SK-N-SH treated with all-trans-retinoic acid at 6 μM for 48 hours (cell line): ENCODE measurements at regions not wholly inside any gene's neighbourhood (a gene's known extent, or its start where the extent isn't known, plus 50 kb on each side); places are given as distances from the start of the nearest gene placed in this dataset.

Source experiments
- ATAC-seq: fragments of 200-7000 bp; cut with Tn5 transposase; 3 replicates; pipeline ENCODE4 v1.9.1; 2020; ENCODE audit warnings: mild to moderate bottlenecking, moderate library complexity
- ARNTL ChIP-seq: fragments of 450-650 bp; formaldehyde crosslinking; IDR thresholded peaks from 2 replicates; pipeline ENCODE4 v1.5.0; 2020; ENCODE audit warnings: low read depth, mild to moderate bottlenecking, moderate library complexity, borderline replicate concordance
- BACH2 ChIP-seq: fragments of 250-450 bp; sonication (Bioruptor Pico); IDR thresholded peaks from 2 replicates; pipeline ENCODE4 v1.9.0; 2021; ENCODE audit warnings: mild to moderate bottlenecking, borderline replicate concordance
- CREB5 ChIP-seq: fragments of 250-450 bp; sonication (Bioruptor Pico); IDR thresholded peaks from 2 replicates; pipeline ENCODE4 v1.5.1; 2020; ENCODE audit warnings: low read depth, mild to moderate bottlenecking, moderate library complexity
- CSDC2 ChIP-seq: fragments of 250-450 bp; sonication (Bioruptor Pico); IDR thresholded peaks from 2 replicates; pipeline ENCODE4 v1.5.0; 2020; ENCODE audit warnings: mild to moderate bottlenecking, moderate library complexity
- ESRRG ChIP-seq: fragments of 250-450 bp; sonication (Bioruptor Pico); IDR thresholded peaks from 2 replicates; pipeline ENCODE4 v1.6.1; 2021; ENCODE audit warnings: mild to moderate bottlenecking
- GLIS3 ChIP-seq: fragments of 250-450 bp; sonication (Bioruptor Pico); IDR thresholded peaks from 2 replicates; pipeline ENCODE4 v1.5.0; 2020; ENCODE audit warnings: mild to moderate bottlenecking, moderate library complexity
- OSR1 ChIP-seq: fragments of 250-450 bp; sonication (Bioruptor Pico); IDR thresholded peaks from 2 replicates; pipeline ENCODE4 v1.8.0; 2022; ENCODE audit warnings: moderate library complexity, mild to moderate bottlenecking, inconsistent platforms
- PPARA ChIP-seq: fragments of 250-450 bp; sonication (Bioruptor Pico); IDR thresholded peaks from 2 replicates; pipeline ENCODE4 v1.5.0; 2020; ENCODE audit warnings: mild to moderate bottlenecking, borderline replicate concordance
- RARB ChIP-seq: fragments of 250-450 bp; sonication (Bioruptor Pico); IDR thresholded peaks from 2 replicates; pipeline ENCODE4 v1.8.0; 2021; ENCODE audit warnings: mild to moderate bottlenecking, moderate library complexity
- SNAI2 ChIP-seq: fragments of 250-450 bp; sonication (Bioruptor Pico); IDR thresholded peaks from 2 replicates; pipeline ENCODE4 v1.5.0; 2020; ENCODE audit warnings: mild to moderate bottlenecking, moderate library complexity
- TCF4 ChIP-seq: fragments of 250-450 bp; sonication (Bioruptor Pico); IDR thresholded peaks from 2 replicates; pipeline ENCODE4 v1.8.0; 2021; ENCODE audit warnings: mild to moderate bottlenecking, moderate library complexity, borderline replicate concordance
- TOX ChIP-seq: fragments of 250-450 bp; sonication (Bioruptor Pico); IDR thresholded peaks from 2 replicates; pipeline ENCODE4 v1.8.0; 2021; ENCODE audit warnings: mild to moderate bottlenecking, moderate library complexity, borderline replicate concordance
- TSHZ2 ChIP-seq: fragments of 250-450 bp; sonication (Bioruptor Pico); IDR thresholded peaks from 2 replicates; pipeline ENCODE4 v1.5.0; 2020; ENCODE audit warnings: mild to moderate bottlenecking, moderate library complexity
- ZC3H10 ChIP-seq: fragments of 250-450 bp; sonication (Bioruptor Pico); IDR thresholded peaks from 2 replicates; pipeline ENCODE4 v1.5.1; 2021; ENCODE audit warnings: mild to moderate bottlenecking, moderate library complexity
- ZFP3 ChIP-seq: fragments of 250-450 bp; sonication (Bioruptor Pico); IDR thresholded peaks from 2 replicates; pipeline ENCODE4 v1.5.0; 2020; ENCODE audit warnings: mild to moderate bottlenecking, moderate library complexity
- ZFP30 ChIP-seq: fragments of 450-650 bp; formaldehyde crosslinking; IDR thresholded peaks from 2 replicates; pipeline ENCODE4 v1.5.0; 2022; ENCODE audit warnings: mild to moderate bottlenecking, moderate library complexity
- ZNF565 ChIP-seq: fragments of 450-650 bp; formaldehyde crosslinking; conservative IDR thresholded peaks from 2 replicates; pipeline ENCODE4 v1.5.0; 2020; ENCODE audit warnings: low read depth, mild to moderate bottlenecking, moderate library complexity
- ZNF70 ChIP-seq: fragments of 450-650 bp; formaldehyde crosslinking; IDR thresholded peaks from 2 replicates; pipeline ENCODE4 v1.5.0; 2020; ENCODE audit warnings: mild to moderate bottlenecking, moderate library complexity
- ZNF8 ChIP-seq: fragments of 450-650 bp; formaldehyde crosslinking; IDR thresholded peaks from 2 replicates; pipeline ENCODE4 v1.5.0; 2020; ENCODE audit warnings: mild to moderate bottlenecking, moderate library complexity
- TF ChIP-seq, protein P1 (sequence below): fragments of 250-450 bp; sonication (Bioruptor Pico); IDR thresholded peaks from 2 replicates; pipeline ENCODE4 v1.8.0; 2021; ENCODE audit warnings: low read depth, mild to moderate bottlenecking, moderate library complexity, borderline replicate concordance
- TF ChIP-seq, protein P2 (sequence below): fragments of 250-450 bp; sonication (Bioruptor Pico); IDR thresholded peaks from 2 replicates; pipeline ENCODE4 v1.8.0; 2020; ENCODE audit warnings: mild to moderate bottlenecking, moderate library complexity, borderline replicate concordance

DNA sequence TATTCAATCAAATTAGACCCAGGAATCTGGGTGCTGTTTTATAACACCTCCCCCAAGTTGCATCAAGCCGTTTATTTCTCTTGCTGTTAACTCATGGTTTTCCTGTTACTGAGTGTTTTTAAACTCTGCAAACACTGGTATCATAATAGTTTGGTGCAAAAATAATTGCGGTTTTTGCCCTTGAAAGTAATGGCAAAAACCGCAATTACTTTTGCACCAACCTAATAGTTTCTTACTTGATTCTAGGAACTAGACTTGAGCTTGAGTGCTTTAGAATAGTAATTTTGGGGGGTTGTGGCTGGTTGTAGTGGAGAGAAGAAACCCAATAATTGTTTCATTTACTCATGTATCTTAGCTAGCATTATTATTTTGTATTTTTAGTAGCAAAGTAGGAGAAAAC lies 156.6 kb downstream of the FHIP1A start (continued):
- TF ChIP-seq, protein P1, sequence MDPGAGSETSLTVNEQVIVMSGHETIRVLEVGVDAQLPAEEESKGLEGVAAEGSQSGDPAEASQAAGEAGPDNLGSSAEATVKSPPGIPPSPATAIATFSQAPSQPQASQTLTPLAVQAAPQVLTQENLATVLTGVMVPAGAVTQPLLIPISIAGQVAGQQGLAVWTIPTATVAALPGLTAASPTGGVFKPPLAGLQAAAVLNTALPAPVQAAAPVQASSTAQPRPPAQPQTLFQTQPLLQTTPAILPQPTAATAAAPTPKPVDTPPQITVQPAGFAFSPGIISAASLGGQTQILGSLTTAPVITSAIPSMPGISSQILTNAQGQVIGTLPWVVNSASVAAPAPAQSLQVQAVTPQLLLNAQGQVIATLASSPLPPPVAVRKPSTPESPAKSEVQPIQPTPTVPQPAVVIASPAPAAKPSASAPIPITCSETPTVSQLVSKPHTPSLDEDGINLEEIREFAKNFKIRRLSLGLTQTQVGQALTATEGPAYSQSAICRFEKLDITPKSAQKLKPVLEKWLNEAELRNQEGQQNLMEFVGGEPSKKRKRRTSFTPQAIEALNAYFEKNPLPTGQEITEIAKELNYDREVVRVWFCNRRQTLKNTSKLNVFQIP (CRISPR knock-in tag): no peak
- no peak for TF ChIP-seq ZNF8

DNA sequence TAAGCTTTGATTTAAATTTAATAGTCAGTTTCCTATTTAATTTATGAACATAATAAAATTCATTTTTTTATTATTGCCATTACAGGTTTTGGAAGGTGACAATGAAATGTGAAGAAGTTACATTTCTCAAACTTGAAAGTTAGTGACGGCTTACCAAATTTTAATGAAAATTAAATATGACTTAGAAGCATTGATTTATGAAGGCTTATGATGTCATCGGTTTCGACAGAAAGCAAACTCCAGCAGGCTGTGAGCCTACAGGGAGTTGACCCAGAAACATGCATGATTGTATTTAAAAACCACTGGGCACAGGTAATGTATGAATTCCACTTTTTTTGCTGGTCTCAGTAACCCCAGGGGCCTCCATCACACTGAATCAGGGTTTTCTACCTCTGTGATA lies 157.1 kb downstream of the FHIP1A start:
- ATAC-seq: no peak
- TF ChIP-seq ESRRG (CRISPR knock-in tag) (no peak), TOX (CRISPR knock-in tag) (no peak)

- no peak for TF ChIP-seq ZNF70 (CRISPR knock-in tag)
- TF ChIP-seq BACH2 (CRISPR knock-in tag): no peak
- no peak for TF ChIP-seq CSDC2 (CRISPR knock-in tag)
- no peak for TF ChIP-seq CREB5 (CRISPR knock-in tag)
- TF ChIP-seq ZFP3 (CRISPR knock-in tag): no peak
- no peak for TF ChIP-seq OSR1 (CRISPR knock-in tag)
- no peak for TF ChIP-seq ZC3H10
- TF ChIP-seq TSHZ2 (CRISPR knock-in tag): no peak
- no peak for TF ChIP-seq TOX (CRISPR knock-in tag)
- TF ChIP-seq GLIS3: no peak
- no peak for TF ChIP-seq ZNF565 (CRISPR knock-in tag)
- TF ChIP-seq SNAI2 (CRISPR knock-in tag): no peak
- no peak for TF ChIP-seq ZNF8
- TF ChIP-seq RARB (CRISPR knock-in tag): no peak
- TF ChIP-seq ARNTL (CRISPR knock-in tag): no peak
- no peak for ATAC-seq
Measured at GRCh38 chr4:151567056-151567455, 158.1 kb downstream of the FHIP1A start.

- TF ChIP-seq, protein P2, sequence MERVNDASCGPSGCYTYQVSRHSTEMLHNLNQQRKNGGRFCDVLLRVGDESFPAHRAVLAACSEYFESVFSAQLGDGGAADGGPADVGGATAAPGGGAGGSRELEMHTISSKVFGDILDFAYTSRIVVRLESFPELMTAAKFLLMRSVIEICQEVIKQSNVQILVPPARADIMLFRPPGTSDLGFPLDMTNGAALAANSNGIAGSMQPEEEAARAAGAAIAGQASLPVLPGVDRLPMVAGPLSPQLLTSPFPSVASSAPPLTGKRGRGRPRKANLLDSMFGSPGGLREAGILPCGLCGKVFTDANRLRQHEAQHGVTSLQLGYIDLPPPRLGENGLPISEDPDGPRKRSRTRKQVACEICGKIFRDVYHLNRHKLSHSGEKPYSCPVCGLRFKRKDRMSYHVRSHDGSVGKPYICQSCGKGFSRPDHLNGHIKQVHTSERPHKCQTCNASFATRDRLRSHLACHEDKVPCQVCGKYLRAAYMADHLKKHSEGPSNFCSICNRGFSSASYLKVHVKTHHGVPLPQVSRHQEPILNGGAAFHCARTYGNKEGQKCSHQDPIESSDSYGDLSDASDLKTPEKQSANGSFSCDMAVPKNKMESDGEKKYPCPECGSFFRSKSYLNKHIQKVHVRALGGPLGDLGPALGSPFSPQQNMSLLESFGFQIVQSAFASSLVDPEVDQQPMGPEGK (CRISPR knock-in tag): no peak
- TF ChIP-seq ZFP30 (CRISPR knock-in tag): no peak
- ATAC-seq: no peak
Measured at GRCh38 chr4:151568966-151569365, 160.0 kb downstream of the FHIP1A start.

DNA sequence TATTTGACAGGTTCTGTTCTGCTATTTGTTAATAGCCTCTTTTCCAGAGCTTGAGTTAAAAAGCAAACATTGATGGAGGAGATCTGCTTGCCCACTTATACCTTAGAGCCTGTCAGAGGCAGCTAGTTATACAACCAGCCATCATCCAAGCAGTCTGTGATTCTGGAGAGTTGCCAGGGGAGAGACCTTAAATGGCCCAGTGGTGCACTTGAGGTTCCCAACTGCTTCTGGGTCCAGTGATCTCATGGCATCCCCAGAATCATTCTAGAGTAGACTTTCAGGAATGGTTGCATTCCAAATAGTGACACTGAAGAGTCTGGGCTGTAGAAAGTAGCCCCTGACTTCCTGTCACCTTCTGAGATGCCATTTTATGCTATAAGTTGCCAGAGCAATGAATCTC lies 160.7 kb downstream of the FHIP1A start:
- no peak; the same call in 2 of the 3 replicates for ATAC-seq
- no peak for TF ChIP-seq PPARA
- TF ChIP-seq ZFP30 (CRISPR knock-in tag): no peak
- TF ChIP-seq BACH2 (CRISPR knock-in tag): no peak
- no peak for TF ChIP-seq ARNTL (CRISPR knock-in tag)
- no peak for TF ChIP-seq ESRRG (CRISPR knock-in tag)
- TF ChIP-seq OSR1 (CRISPR knock-in tag): no peak
- no peak for TF ChIP-seq CREB5 (CRISPR knock-in tag)
- TF ChIP-seq ZFP3 (CRISPR knock-in tag): no peak
- no peak for TF ChIP-seq GLIS3
- TF ChIP-seq TSHZ2 (CRISPR knock-in tag): no peak
- TF ChIP-seq TOX (CRISPR knock-in tag): no peak
- no peak for TF ChIP-seq RARB (CRISPR knock-in tag)
- TF ChIP-seq SNAI2 (CRISPR knock-in tag): no peak
- TF ChIP-seq CSDC2 (CRISPR knock-in tag): no peak
- TF ChIP-seq TCF4 (CRISPR knock-in tag): no peak
